Spleen (tissue), 11 donors: ENCODE measurements at regions not wholly inside any gene's neighbourhood (a gene's known extent, or its start where the extent isn't known, plus 50 kb on each side); places are given as distances from the start of the nearest gene placed in this dataset.
"Not testable (repeated sequence)": the region's sequence is repeated elsewhere in the genome, so short reads cannot be mapped to it uniquely, and the experiment has no call there.

Experiments
- DNase-seq: peaks from one replicate; pipeline ENCODE4 v3.0.0-alpha.2; 2020
- H3K27ac ChIP-seq, 8 donors: fragments of 200-600 bp; sonication (generic) in 7 of 8; 1 replicate in 4 of 8; 2 replicates in 4 of 8; pipeline versions ENCODE4 v1.5.0 to v1.8.0; 2016 to 2021; ENCODE audit warnings: inconsistent platforms in 4 of 8, mild to moderate bottlenecking in 4 of 8, moderate library complexity in 1 of 8
- H3K27me3 ChIP-seq, 7 donors: fragments of 200-600 bp; sonication (generic) in 6 of 7; replicated peaks in 1 of 7; 1 replicate in 4 of 7; 2 replicates in 3 of 7; pipeline versions ENCODE4 v1.5.0 to v1.8.0; 2016 to 2021; ENCODE audit warnings: inconsistent platforms in 3 of 7, mild to moderate bottlenecking in 1 of 7
- H3K36me3 ChIP-seq, 6 donors: fragments of 200-600 bp; sonication (generic) in 5 of 6; 1 replicate in 4 of 6; 2 replicates in 2 of 6; pipeline versions ENCODE4 v1.5.0 to v1.8.0; 2016 to 2021; ENCODE audit warnings: inconsistent platforms in 2 of 6
- H3K4me1 ChIP-seq, 6 donors: fragments of 200-600 bp; sonication (generic) in 5 of 6; 1 replicate in 3 of 6; 2 replicates in 3 of 6; pipeline versions ENCODE4 v1.5.0 to v1.8.0; 2016 to 2021; ENCODE audit warnings: inconsistent platforms in 3 of 6
- H3K4me3 ChIP-seq, 8 donors: fragments of 200-600 bp; sonication (generic) in 7 of 8; 1 replicate in 4 of 8; 2 replicates in 4 of 8; pipeline versions ENCODE4 v1.5.0 to v1.8.0; 2016 to 2021; ENCODE audit warnings: inconsistent platforms in 4 of 8, mild to moderate bottlenecking in 4 of 8, moderate library complexity in 2 of 8
- H3K9me3 ChIP-seq, 8 donors: fragments of 200-600 bp; sonication (generic) in 7 of 8; 1 replicate in 4 of 8; 2 replicates in 4 of 8; pipeline versions ENCODE4 v1.5.0 to v1.8.0; 2016 to 2021; ENCODE audit warnings: inconsistent platforms in 4 of 8
- POLR2A ChIP-seq, 3 donors: fragments of 450-650 bp; IDR thresholded peaks; one replicate each; pipeline ENCODE4 v1.5.1; 2017; ENCODE audit warnings: antibody characterized with exemption in 3 of 3, mild to moderate bottlenecking in 1 of 3
- POLR2AphosphoS5 ChIP-seq, 3 donors: sonication (generic); formaldehyde crosslinking; IDR thresholded peaks; one replicate each; pipeline ENCODE4 v1.5.1; 2017; ENCODE audit warnings: antibody characterized with exemption in 3 of 3
- WGBS, 5 donors: extraction: QIAGEN DNeasy Blood & Tissue Kit in 3 of 5; methylation state at CpG; one replicate each; pipeline versions ENCODE4 v1.1.5 to v1.1.7; 2013 to 2018; 5-methylcytosine and 5-hydroxymethylcytosine counted together
- intact Hi-C: fragments of 100-400 bp; cut with DNase I; formaldehyde crosslinking; loops from one replicate; pipeline ENCODE4 v1.15.0; 2023; ENCODE audit warnings: low total_unique reads
- TF ChIP-seq, protein P1 (sequence below), 11 experiments: fragments of 200-600 bp in 7 of 11; fragments of 450-650 bp in 4 of 11; sonication (generic) in 4 of 11; IDR thresholded peaks in 8 of 11; conservative IDR thresholded peaks in 3 of 11; 1 replicate in 7 of 11; 2 replicates in 4 of 11; pipeline versions ENCODE4 v1.4.0 to v1.8.0; 2016 to 2021; ENCODE audit warnings: antibody characterized with exemption in 11 of 11, inconsistent platforms in 4 of 11, mild to moderate bottlenecking in 1 of 11
- donor health status: healthy with polysubstance abuse.
- donor health status: DM: no; HTN: no; CAD: no; lungs with moderate emphysema.
- donor health status: DM: no; HTN: no; CAD: no.
- donor health status: Bipolar disorder and iron deficiency.
- donor health status: healthy.
- donor health status: DM: no; HTN: no; CAD: no.
- donor health status: DM: yes; HTN: yes; CAD: no.

GRCh38 chr12:33926095-33926494 is 96.2 kb upstream of the ALG10 start:
- H3K27ac ChIP-seq: no peak overlapping the region

GRCh38 chr12:33937669-33938068 is 84.6 kb upstream of the ALG10 start:
- H3K4me3 ChIP-seq, H3K9me3 ChIP-seq, H3K27ac ChIP-seq, H3K4me1 ChIP-seq, intact Hi-C loops, H3K27me3 ChIP-seq, H3K36me3 ChIP-seq, DNase-seq: not testable (repeated sequence)
- 54 to 80% (median 72%) methylated on average over 1 of the region's 1 CpG for WGBS, 5 donors

More at GRCh38 chr12:33926095-33926494, 96.2 kb upstream of the ALG10 start:
- Histone ChIP-seq H3K27me3 (no peaks in the 10 kb centered on the region), H3K4me1 (no peaks in the 10 kb centered on the region), H3K9me3 (peaks cover 0 to 56% (median 28%) of the 10 kb centered on the region in 8 donors), H3K36me3 (no peaks in the 10 kb centered on the region), H3K4me3 (no peak overlapping the region)
- WGBS, 5 donors: 67 to 89% (median 80%) methylated on average over 3 of the region's 3 CpGs
- TF ChIP-seq POLR2A (IDR thresholded peaks at IDR 0.05) (no peak), POLR2AphosphoS5 (IDR thresholded peaks at IDR 0.05) (no peak)
- TF ChIP-seq, protein P1, sequence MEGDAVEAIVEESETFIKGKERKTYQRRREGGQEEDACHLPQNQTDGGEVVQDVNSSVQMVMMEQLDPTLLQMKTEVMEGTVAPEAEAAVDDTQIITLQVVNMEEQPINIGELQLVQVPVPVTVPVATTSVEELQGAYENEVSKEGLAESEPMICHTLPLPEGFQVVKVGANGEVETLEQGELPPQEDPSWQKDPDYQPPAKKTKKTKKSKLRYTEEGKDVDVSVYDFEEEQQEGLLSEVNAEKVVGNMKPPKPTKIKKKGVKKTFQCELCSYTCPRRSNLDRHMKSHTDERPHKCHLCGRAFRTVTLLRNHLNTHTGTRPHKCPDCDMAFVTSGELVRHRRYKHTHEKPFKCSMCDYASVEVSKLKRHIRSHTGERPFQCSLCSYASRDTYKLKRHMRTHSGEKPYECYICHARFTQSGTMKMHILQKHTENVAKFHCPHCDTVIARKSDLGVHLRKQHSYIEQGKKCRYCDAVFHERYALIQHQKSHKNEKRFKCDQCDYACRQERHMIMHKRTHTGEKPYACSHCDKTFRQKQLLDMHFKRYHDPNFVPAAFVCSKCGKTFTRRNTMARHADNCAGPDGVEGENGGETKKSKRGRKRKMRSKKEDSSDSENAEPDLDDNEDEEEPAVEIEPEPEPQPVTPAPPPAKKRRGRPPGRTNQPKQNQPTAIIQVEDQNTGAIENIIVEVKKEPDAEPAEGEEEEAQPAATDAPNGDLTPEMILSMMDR (IDR thresholded peaks at IDR 0.05 in 8 of 11, conservative IDR thresholded peaks at IDR 0.05 in 3 of 11): no peak
- no peak for DNase-seq
- intact Hi-C loops: no loop called here

DNA sequence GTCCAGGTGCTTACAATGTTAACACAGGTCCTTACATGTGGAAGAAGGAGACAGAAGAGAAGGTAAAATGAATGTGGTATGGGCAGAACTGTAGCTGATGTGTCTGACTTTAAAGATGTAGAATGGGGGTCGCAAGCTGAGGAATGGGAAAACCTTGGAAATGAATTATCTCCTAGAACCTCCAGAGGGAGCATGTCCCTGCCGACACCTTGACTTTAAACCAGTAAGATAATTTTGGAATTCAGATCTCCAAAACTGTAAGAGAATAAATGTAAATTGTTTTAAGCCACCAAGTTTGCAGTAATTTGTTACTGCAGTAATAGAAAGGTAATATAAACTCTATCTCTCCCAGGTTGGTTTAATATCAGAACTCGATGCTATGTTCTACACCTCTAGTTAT is 80.1 kb upstream of the ALG10 start:
- Histone ChIP-seq H3K4me1 (no peaks in the 10 kb centered on the region), H3K27me3 (no peaks in the 10 kb centered on the region), H3K36me3 (no peaks in the 10 kb centered on the region), H3K4me3 (no peak overlapping the region), H3K9me3 (no peaks in the 10 kb centered on the region), H3K27ac (no peak overlapping the region)
- intact Hi-C loops: no loop called here
- no peak for DNase-seq
- TF ChIP-seq POLR2A (IDR thresholded peaks at IDR 0.05) (no peak), POLR2AphosphoS5 (IDR thresholded peaks at IDR 0.05) (no peak)
- TF ChIP-seq, protein P1 (IDR thresholded peaks at IDR 0.05 in 8 of 11, conservative IDR thresholded peaks at IDR 0.05 in 3 of 11): no peak
- WGBS, 5 donors: 59 to 74% (median 65%) methylated on average over 3 of the region's 3 CpGs

DNA sequence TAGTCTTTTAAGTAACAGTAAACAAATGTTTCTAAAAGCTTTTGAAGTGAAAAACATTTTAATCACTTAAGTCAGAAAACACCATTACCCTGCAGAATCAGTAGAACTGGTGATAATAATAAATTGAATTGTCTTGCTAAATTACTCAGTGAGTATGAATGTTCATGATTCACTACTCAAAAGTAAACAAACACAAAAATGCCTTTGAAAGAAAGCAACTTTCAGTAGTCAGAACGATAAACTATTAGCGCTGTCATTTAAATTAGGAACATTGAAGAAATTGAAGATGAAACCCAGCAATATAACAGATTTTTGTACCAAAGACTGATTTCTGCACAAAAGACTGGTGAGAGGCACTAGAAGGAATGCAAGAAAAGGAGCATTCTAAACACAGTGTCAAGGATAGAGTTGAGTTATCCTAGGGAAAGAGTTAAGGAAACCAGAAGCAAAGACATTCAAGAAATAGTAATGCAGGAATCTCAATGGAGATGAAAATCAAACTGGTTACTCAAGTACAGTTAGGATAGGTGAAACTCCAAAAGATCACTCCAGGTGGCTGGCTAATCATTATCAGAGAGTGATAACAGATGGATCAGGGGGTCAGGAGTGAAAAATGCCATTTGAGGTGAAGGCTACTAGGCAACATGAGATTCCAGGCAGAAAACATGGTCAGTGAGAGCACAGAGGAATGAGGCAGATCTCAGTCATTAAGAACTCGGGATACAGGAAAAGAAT is 77.4 kb upstream of the ALG10 start:
- no peak for DNase-seq
- intact Hi-C loops: no loop called here
- H3K4me3 ChIP-seq: no peak overlapping the region
- H3K27ac ChIP-seq: no peak overlapping the region
- no peak for TF ChIP-seq POLR2A (IDR thresholded peaks at IDR 0.05)
- 74 to 83% (median 78%) methylated on average over 3 of the region's 3 CpGs for WGBS, 5 donors
- no peaks in the 10 kb centered on the region for H3K36me3 ChIP-seq
- H3K4me1 ChIP-seq: no peaks in the 10 kb centered on the region
- peaks cover 8 to 24% (median 22%) of the 10 kb centered on the region in 8 donors for H3K9me3 ChIP-seq
- no peaks in the 10 kb centered on the region for H3K27me3 ChIP-seq

GRCh38 chr12:33945438-33945784 is 76.9 kb upstream of the ALG10 start:
- 73 to 86% (median 76%) methylated on average over 6 of the region's 6 CpGs for WGBS, 5 donors
- Histone ChIP-seq H3K27ac (no peak overlapping the region), H3K36me3 (no peaks in the 10 kb centered on the region), H3K9me3 (peaks cover 8 to 29% (median 27%) of the 10 kb centered on the region in 8 donors), H3K4me1 (no peaks in the 10 kb centered on the region), H3K27me3 (no peaks in the 10 kb centered on the region), H3K4me3 (no peak overlapping the region)
- TF ChIP-seq POLR2AphosphoS5 (IDR thresholded peaks at IDR 0.05): no peak
- no peak for TF ChIP-seq POLR2A (IDR thresholded peaks at IDR 0.05)
- TF ChIP-seq, protein P1 (IDR thresholded peaks at IDR 0.05 in 8 of 11, conservative IDR thresholded peaks at IDR 0.05 in 3 of 11): no peak
- intact Hi-C loops: no loop called here
- DNase-seq: no peak

DNA sequence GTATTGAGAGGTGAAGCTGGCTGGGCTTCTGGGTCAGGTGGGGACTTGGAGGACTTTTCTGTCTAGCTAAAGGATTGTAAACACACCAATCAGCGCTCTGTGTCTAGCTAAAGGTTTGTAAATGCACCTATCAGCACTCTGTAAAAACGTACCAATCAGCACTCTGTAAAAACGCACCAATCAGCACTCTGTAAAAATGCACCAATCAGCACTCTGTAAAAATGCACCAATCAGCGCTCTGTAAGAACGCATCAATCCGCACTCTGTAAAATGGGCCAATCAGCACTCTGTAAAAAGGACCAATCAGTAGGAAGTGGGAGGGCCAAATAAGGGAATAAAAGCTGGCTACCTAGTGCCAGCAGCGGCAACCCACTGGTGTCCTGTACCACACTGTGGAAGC is 56.1 kb upstream of the ALG10 start:
- H3K4me3 ChIP-seq, intact Hi-C loops, H3K27ac ChIP-seq, H3K4me1 ChIP-seq, DNase-seq, H3K36me3 ChIP-seq, H3K27me3 ChIP-seq: not testable (repeated sequence)
- WGBS, 5 donors: 87 to 97% (median 92%) methylated on average over 7 of the region's 7 CpGs
- peaks cover 0 to 12% (median 0%) of the 10 kb centered on the region in 8 donors for H3K9me3 ChIP-seq
